ENCODE measurements at regions not wholly inside any gene's neighbourhood (a gene's known extent, or its start where the extent isn't known, plus 50 kb on each side); places are given as distances from the start of the nearest gene placed in this dataset.

GRCh38 chr2:223238301-223238700 is 186.3 kb downstream of the KCNE4 start:
- no TSS peak for BruUV-seq (replicated peaks)
- Histone ChIP-seq H2BK20ac (ENCODE audit: low read depth, low read length) (no peak overlapping the region), H4K20me1 (ENCODE audit: insufficient read depth, low read length) (no peaks in the 10 kb centered on the region), H2AK9ac (replicated peaks; ENCODE audit: low read depth, low read length, poor library complexity) (no peak overlapping the region), H3K14ac (replicated peaks; ENCODE audit: low read depth, low read length) (no peak overlapping the region), H3K18ac (ENCODE audit: low read depth, low read length) (no peak overlapping the region), H3K9me3 (ENCODE audit: control insufficient read depth, insufficient read depth, low read length) (no peaks in the 10 kb centered on the region), H3K4me2 (ENCODE audit: low read depth, low read length) (no peak overlapping the region), H3K9me1 (ENCODE audit: insufficient read depth, low read length) (no peaks in the 10 kb centered on the region), H2BK120ac (ENCODE audit: low read depth, low read length) (no peak overlapping the region), H3K79me1 (ENCODE audit: low read depth in 1 of 2, low read length in 2 of 2) (no peaks in the 10 kb centered on the region), H4K5ac (ENCODE audit: low read depth, low read length) (no peak overlapping the region), H3K27ac (ENCODE audit: insufficient read depth, low read length) (no peak overlapping the region), H4K8ac (ENCODE audit: low read depth in 2 of 2, low read length in 2 of 2) (no peak overlapping the region), H3K23ac (ENCODE audit: low read depth, low read length) (no peak overlapping the region), H4K91ac (ENCODE audit: insufficient read depth, low read depth, low read length) (no peak overlapping the region), H3K56ac (ENCODE audit: extremely low read depth, insufficient read depth, low read length) (no peak overlapping the region), H3K36me3 (ENCODE audit: control insufficient read depth, insufficient read depth, low read length) (no peaks in the 10 kb centered on the region), H3K4me3 (ENCODE audit: insufficient read depth, low read depth, low read length) (no peak overlapping the region), H3K4me1 (ENCODE audit: control insufficient read depth, insufficient read depth, low read length) (no peaks in the 10 kb centered on the region), H2BK5ac (ENCODE audit: low read depth, low read length, poor library complexity, severe bottlenecking) (no peak overlapping the region), H3K27me3 (ENCODE audit: control insufficient read depth, insufficient read depth, low read length) (no peaks in the 10 kb centered on the region; the same call in 1 of the 2 replicates), H3K4ac (ENCODE audit: low read depth, low read length) (no peak overlapping the region), H2AFZ (replicated peaks; ENCODE audit: low read length, poor library complexity) (no peak overlapping the region), H2AK5ac (ENCODE audit: low read depth, low read length) (no peak overlapping the region), H2BK15ac (ENCODE audit: low read depth, low read length) (no peak overlapping the region), H3K9ac (ENCODE audit: low read depth, low read length) (no peak overlapping the region)
- dilution Hi-C loops (cut with HindIII; ENCODE audit: low sequenced_read_pairs, unreplicated experiment) (no loop called here), intact Hi-C loops (cut with micrococcal nuclease) (no loop called here), in situ Hi-C loops (cut with MboI; ENCODE audit: low sequenced_read_pairs) (no loop called here)
- TF ChIP-seq FOS (IDR thresholded peaks at IDR 0.05; ENCODE audit: low read depth, low read length) (no peak), NFE2L2 (IDR thresholded peaks at IDR 0.05; ENCODE audit: low read depth, low read length) (no peak), MAFK (IDR thresholded peaks at IDR 0.05; ENCODE audit: low read depth, low read length) (no peak), POLR2A (IDR thresholded peaks at IDR 0.05; ENCODE audit: low read depth, low read length) (no peak), BHLHE40 (IDR thresholded peaks at IDR 0.05; ENCODE audit: low read depth, low read length) (no peak), SMC3 (IDR thresholded peaks at IDR 0.05; ENCODE audit: low read depth, low read length) (no peak)
- DNase-seq: no peak
- ChIA-PET POLR2A (ENCODE audit: unreplicated experiment) (no interaction called here), CTCF (no interaction called here)
- WGBS, 2 experiments (ENCODE audit: extremely low coverage in 2 of 2, insufficient read length in 1 of 2): no CpG with 5 or more reads among the region's 2 CpGs
- ATAC-seq (ENCODE audit: low read depth): no peak

Data from IMR-90 (cell line).